KG1 (cell line): ENCODE measurements at regions not wholly inside any gene's neighbourhood (a gene's known extent, or its start where the extent isn't known, plus 50 kb on each side); places are given as distances from the start of the nearest gene placed in this dataset.
"Not testable (repeated sequence)": the region's sequence is repeated elsewhere in the genome, so short reads cannot be mapped to it uniquely, and the experiment has no call there.

ENCODE experiments used
- DNase-seq: peaks from one replicate; lab custom pipeline; 2025; lab: John Stamatoyannopoulos, UW

DNA sequence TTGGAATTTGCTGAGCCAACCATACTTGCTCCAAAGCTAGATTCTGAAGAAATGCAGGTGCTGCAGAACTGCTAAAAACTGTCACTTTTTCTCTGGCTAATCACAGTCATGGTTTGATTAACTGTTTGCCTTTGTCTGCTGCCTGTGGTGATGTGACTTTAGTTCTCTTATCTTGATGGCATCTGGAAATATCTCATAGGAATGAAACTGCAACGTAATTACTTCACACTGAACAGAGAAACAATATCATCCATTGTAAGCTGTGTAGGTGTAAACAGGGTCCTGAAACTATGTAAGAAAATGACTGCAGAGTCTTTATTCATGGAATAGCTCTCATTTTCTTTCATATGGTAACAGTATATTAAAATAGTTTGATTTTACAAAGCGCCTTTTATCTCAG lies 721.9 kb upstream of the HS3ST5 start:
- no peak for DNase-seq

DNA sequence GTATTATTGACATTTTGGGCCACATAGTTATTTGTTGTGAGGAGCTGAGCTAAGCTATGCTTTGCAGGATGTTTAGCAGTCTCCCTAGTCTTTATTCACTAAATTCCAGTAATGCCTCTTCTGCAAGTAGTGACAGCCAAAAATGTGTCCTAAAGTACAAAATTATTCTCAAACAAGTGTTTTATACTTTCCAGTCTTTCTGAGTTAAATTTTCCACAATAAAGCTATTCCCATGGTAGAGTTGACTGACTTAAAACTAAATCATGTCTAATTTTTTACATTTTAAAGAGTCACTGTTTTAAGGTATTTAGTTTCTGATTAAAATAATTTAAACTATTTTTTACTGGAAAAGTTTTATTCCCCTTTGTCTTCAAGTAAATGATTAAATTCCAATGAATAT lies 717.8 kb upstream of the HS3ST5 start:
- no peak for DNase-seq

DNA sequence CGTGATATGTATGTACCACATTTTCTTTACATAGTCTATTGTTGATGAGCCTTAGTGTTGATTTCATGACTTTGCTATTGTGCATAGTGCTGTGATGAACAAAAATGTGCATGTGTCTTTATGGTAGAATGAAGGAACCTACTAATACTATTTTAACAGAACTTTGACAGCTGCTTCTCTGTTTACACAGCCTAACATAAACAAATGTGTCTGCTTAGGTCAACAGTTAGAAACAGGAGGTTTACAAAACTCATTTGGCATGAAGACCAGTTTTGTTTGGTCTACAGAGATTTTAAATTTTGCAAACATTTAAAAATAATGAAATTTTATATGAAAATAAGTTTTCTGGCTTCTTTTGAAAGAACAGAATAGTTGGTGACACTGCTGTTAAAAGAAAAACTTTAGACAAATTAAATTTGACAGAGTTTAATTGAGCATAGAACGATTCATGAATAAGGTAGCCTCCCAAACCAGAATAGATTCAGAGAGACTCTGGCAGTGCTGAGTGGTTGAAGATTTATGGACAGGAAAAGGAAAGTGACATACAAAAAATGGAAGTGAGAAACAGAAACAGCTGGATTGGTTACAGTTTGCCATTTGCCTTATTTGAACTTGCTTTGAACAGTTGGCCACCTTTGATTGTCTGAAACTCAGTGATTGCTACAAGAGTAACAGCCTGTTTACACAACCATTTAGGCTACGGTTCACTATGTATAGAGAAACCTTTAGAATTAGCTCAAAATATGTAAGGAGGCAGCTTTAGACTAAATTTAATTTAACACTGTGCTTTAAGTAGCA lies 715.8 kb upstream of the HS3ST5 start:
- DNase-seq = no peak

DNA sequence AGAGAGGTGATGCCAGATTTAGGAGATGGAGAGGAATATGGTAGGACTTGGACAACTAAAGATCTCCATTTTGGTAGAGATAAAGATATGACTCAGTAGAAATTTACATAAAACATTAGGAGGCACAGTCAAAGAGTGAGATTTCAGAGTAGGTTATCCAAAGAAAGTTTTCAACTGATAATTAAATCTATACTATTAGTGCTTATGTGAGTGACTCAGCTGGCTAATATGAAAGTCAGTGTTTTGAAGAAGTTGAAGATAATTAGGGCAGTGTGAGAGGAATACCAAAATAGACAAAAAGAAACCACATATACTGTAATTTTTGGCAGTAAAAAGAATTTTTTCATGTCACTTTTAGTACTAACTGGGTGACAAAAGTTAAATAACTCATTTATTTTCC lies 712.8 kb upstream of the HS3ST5 start:
- DNase-seq = no peak

DNA sequence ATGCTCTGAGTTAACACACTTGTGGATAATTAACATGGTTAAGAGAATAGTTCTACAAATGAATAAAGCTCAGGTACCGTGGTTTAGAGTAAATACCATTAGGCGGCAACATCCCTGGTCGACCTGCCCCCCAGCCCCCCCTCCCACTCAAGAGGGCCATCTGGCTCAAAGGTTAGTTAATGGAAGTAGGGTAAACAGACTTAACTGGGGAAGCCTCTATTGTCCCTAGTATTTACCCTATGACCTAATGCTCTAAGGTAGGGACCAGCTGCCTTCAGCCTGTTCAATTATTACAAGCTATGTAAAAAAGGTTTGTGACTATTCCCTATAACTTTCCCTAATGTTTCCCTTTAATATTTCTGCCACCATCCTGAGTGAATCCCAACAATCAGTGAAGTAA lies 711.4 kb upstream of the HS3ST5 start:
- DNase-seq = not testable (repeated sequence)

DNA sequence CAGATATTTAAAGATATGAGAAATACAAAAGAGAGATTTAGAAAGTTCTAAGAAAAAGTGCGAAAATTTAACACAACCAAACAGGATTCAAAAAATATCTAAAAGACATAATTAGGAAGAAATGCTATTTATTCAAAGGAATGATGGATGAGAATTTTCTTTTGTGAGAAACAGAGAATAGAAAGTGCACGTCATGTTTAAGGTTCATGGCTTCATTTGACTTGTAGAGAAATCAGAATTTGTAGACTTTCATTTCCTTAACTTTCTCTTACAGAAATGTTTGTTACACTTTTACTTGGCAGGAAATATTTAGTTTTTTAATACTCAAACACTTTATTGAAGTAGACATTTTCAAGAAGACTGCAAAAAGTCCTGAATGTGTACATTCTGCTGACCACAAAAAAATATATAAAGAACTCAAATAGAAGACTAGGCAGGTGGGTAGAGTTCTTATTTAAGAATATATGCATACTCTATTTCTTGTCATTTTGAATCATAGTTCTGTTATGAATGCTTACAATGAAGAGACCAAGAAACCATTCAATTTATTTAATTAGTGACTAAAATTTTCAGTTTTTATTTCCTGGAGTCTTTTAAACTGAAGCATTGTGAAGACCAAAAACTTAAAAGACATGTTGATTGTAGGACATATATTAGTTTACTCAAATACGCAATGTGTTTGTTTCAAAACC lies 710.5 kb upstream of the HS3ST5 start:
- no peak for DNase-seq

DNA sequence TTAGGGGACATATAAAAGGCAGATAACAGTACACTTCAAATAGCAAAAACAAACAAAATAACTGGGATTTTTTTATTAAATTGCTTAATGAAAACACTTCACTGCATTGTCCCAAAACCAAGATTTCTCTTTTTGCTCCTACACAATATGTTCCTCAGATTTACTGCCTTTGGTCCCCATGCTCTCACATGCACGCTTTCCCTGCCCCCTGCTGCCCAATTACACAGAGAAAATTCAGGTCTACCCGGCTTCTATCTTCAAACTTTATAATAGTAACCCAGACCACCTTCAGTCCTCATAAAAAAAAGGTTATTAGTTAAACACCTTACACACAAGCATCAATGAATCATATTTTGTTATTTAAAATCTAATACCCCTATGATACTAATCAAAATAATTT lies 673.8 kb upstream of the HS3ST5 start:
- no peak for DNase-seq

DNA sequence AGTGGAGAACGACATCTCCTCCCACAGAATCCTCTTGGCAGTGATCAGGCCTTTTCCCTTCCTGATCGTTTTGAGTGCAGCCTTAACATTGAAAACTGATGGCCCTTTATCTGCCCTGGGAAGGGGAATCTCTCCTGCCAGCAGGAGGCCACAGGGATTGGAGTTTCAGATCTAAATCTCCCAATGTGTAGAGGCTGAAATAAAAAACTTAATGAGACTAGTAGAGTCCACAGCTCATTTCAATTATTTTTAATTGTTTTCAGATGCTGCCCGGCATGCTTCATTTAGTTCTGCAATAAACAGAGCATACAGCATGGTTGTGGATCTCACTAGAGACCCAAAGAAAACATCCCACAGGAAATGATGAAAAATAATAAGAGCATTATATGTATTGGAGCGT lies 662.2 kb upstream of the HS3ST5 start:
- DNase-seq = no peak

DNA sequence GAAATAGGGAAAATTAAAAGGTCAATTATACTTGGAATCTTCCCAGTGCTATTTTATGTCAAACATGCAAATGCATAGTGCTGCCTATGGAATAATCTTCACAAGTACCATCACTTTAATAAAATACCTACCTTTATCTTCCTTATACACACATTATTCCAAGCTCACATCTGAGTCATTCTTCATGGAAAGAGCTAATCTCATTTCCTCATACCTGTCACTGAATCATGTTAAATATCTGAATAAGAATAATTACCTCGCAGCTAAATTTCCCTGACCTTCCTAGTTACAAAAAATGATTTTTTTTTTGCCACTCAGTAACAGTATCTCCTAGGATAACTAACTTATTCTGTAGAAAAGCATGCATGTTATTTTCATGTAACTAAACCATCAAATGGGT lies 661.4 kb upstream of the HS3ST5 start:
- DNase-seq = no peak

DNA sequence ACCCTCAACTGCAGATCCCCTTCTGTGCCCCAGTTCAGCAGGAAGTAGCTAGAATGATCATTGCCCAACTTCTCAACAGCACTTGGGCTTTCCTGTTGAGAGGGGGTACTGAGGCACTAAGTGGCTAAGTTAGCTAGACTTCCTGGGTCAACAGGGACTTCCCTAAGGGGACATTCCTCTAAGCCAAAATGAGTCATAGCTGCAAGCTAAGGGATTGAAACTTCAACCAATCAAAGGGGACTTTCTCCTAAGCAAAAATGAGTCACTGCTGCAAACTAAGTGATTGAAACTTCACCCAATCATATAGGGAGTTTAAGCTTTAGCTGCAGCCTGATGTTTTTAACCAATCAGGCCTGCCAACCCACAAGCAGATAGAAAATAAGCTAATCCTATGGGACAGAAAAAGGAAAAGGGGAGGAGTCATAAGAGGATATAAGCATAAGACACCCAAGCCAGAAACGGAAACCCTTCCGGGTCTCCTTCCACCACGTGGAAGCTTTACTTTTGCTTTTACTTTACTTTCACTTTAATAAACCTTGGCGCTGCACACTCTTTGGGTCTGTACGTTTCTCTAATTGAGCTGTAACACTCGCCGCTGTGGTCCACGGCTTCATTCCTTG lies 659.0 kb upstream of the HS3ST5 start:
- no peak for DNase-seq

DNA sequence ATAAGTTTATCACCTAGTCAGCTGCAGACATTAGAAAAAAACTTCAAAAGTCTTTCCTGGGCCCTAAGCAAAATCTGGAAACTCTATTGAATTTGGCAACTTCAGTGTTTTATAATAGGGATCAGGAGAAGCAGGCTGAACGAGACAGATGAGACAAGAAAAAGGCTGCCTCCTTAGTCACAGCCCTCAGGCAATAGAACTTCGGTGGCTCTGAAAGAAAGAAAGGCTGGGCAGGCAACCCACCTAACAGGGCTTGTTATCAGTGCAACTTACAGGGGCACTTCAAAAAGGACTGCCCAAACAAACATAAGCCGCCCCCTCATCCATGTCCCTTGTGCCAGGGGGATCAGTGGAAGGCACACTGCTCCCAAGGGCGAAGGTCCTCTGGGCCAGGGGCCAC lies 657.9 kb upstream of the HS3ST5 start:
- DNase-seq = no peak

DNA sequence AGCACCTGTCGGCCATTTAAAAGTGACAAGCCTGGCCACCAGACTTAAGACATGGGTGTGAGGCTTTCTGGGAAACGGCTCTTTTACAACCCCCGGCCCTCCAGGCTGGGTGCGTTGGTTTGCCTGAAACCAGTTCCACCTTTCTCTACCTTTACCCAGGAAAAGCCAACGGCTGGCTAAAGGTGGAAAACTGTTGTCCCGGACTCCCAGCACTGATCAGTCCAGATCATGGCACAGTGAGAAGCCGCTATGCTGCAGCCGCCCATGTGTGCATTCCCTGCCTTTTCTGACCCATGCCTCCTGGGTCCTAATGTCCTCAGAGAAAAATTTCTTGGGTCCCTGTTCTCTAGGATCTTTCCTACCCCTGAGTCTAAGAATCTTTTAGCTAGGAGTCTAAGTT lies 655.7 kb upstream of the HS3ST5 start:
- no peak for DNase-seq

DNA sequence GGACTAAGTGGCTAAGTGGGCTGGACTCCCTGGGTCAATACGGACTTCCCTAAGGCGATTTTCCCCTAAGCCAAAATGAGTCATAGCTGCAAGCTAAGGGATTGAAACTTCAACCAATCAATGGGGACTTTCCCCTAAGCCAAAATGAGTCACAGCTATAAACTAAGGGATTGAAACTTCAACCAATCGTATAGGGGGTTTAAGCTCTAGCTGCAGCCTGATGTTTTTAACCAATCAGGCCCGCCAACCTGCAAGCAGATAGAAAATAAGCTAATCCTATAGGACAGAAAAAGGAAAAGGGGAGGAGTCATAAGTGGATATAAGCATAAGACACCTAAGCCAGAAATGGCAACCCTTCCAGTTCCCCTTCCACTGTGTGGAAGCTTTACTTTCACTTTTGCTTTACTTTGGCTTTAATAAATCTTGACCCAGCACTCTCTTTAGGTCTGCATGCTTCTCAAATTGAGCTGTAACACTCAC lies 655.0 kb upstream of the HS3ST5 start:
- DNase-seq = no peak

DNA sequence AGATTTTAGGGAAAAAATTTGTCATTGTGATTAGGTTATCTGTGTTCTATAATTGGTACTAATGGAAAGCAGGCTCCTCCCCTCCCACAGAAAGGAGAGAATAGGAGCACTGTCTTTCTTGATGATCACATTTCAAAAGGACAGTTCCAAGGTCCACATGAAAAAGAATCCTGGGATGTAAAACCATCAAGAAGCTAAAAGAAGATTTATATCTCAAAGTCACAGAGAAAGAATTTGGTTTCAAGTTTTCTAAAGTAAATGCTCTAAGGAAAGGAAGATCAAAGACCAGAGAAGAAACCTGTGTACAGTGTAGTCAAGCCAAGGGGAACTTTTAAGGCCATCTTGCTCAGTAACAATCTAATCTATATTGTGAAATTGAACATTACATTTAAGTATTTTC lies 652.7 kb upstream of the HS3ST5 start:
- DNase-seq = no peak

DNA sequence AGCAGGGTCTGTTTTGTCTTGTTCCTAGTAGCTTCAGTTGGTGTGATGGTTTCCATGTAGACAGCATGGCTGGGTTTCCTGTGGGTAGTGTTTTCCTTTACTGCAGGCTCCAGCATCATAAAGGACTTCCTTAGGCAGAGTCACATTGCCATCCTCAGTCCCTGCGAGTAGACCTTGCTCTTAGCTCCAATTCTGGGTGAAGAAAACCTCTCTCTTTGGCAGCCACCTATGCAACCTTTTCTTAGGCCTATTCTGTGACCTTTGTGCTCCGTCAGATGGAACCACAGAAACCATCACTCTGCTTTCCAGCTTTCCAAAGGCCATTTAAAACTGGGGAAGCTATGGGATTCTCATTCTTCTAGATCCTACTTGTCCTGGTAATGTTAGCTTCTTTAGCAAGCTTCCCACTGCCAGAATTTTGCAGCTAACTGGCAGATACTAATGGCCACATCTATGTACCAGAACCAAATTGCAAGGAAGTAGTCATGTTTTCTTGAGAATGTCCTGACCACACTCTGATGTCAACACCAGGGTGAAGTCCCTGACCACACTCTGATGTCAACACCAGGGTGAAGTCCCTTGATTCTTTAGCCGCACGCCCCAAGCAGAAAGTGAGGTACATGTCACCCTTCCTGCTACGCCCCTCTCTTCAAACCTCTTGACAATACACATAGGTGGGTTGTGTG lies 646.6 kb upstream of the HS3ST5 start:
- no peak for DNase-seq

DNA sequence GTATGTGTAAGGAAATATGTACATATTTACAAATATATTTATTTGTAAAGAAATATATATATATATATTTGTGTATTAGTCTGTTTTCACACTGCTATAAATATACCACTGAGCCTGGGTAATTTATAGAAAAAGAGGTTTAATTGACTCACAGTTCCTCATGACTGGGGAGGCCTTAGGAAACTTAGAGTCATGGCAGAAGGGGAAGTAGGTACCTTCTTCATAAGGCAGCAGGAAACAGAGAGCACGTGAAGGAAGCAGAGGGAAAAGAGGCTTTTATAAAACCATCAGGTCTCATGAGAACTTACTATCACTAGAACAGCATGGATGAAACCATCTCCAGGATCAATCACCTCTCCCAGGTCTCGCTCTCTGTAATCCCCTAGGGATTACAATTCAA lies 644.5 kb upstream of the HS3ST5 start:
- no peak for DNase-seq

DNA sequence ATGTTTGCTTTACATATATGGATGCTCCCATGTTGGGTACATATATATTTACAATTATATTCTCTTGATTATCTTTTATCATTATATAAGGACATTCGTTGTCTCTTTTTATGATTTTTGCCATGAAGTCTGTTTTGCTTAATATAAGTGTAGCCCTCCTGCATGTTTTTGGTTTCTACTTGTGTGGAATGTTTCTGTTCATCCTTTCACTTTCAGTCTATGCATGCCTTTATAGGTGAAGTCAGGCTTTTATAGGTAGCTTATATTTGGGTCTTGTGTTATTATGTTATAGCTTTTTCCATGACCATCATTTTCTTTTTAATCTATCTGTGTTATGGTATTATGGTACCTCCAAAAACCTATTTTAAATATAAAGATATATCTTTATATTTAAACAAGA lies 612.5 kb upstream of the HS3ST5 start:
- DNase-seq = no peak

DNA sequence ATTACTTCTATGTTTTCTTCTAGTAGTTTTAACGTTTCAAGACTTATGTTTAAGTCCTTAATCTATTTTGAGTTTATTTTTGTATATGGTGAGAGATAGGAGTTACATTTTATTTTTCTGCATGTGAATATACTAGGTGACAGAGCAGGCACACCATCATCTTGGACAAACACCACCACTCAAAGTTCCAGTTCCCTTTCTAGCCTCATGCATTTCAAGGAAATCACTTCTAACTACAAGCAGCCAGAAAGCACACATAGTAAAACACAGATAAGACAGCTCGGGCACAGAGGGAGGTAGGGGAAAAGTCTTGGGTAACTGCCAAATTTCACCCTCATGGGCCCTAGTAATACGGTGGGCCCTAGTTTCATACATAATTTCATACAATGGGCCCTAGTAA lies 609.4 kb upstream of the HS3ST5 start:
- DNase-seq = no peak

DNA sequence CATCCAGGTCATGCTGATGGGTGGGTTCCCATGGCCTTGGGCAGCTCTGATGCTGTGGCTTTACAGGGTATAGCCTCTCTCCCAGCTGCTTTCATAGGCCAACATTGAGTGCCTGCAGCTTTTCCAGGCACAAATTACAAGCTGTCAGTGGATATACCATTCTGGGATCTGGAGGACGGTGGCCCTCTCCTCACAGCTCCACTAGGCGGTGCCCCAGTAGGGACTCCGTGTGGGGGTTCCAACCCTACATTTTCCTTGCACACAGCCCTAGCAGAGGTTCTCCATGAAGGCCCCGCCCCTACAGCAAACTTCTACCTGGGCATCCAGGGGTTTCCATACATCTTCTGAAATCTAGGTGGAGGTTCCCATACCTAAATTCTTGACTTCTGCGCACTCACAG lies 602.6 kb upstream of the HS3ST5 start:
- no peak for DNase-seq

DNA sequence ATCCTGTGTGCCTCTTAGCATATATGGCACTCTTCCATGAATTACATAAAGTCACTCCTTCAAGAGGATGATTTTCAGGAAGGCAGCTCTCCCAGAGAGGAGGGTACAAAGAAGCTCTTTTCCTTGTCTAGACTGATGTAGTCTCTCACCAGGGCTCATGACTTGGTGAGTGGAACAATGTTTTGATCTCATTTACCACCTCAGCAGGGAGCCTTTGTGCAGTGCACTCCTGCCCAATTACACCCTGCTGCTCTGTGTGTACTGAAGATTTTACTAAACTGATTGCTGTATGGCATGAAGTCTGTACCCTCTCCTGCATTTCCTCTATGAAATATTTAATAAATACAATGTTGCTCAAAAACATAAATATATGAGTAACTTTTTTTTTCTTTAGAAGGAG lies 598.3 kb upstream of the HS3ST5 start:
- DNase-seq = no peak

DNA sequence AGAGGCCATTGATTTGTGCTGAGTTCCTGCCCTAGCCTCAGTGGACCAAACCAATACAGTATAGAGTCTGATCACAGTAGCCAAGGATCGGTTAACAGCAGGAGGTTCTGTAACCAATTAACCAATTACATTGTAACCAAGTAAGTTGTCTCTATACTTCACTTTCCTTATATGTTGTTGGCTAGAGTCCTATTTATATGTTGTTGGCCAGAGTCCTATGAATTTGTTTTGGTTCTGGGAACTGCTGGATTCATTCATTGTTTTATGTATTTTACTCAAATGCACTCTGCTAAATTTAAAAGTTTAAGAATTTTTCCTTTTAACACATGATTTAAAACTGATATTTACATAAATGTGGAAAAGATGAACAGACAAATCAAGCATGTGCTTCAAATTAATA lies 597.4 kb upstream of the HS3ST5 start:
- no peak for DNase-seq

DNA sequence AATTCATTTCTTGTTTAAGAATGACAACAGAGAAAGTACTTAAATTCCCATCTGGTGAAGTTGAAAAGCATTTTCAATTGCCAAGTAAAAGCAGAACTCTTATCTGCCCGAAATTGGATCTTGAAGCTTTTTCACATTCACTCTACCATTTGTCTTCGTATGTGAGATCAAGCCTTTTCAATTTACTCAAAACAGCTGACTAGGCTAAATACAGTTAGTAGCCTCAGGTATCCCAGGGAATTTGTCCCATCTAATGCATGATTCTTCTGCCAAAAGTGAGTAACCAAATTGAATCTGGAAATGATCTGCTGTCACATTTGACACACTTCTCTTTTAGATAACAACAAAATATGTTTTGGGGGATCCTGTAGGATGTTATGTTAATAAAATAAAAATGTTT lies 596.8 kb upstream of the HS3ST5 start:
- DNase-seq = no peak

DNA sequence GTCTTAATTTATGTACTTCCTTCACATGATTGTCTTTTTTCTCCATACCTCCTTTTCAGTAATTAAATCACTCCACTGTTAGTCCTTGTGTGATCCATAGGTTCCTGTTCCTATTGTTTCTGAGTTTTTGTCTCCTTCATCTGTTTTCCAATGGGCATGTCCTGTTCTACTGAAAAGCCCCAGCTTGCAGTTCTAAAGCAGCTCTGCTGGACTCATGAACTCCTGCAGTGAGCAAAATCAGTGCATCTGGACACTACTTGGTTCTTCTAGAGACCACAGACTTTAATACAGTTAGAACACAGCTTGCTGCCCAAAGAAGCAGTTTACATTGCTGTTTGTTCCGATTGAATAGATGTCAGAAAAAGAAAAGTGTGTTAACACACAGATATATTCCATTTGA lies 593.3 kb upstream of the HS3ST5 start:
- no peak for DNase-seq
